ENCODE measurements at regions not wholly inside any gene's neighbourhood (a gene's known extent, or its start where the extent isn't known, plus 50 kb on each side); places are given as distances from the start of the nearest gene placed in this dataset.

DNA sequence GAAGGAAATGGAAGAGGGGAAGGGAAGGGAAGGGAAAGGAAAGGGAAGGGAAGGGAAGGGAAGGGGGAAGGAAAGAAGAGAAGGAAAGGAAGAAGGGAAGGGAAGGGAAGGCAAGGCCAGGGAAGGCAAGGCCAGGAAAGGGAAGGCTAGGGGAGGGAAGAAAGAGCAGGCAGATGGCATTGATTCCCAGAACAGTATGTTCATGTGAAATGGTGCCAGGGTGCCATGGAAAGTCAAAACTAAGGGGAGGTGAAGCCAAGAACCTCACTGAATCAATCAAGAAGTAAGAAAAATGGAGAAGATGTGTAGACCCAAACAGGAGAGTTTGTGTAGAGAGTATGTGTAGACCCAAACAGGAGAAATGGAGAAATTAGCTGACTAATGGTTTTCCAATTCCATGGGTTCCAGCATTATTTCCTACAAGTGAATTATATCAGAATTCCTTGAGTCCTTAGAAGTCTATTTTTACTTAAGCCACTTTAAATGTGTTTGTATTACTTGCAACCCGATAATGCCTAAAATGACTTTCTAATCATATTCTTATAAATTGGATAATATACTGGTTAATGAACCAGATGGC, 367.6 kb downstream of the TXNL1 start:
- Mint-ChIP-seq H3K4me1 (no peaks in the 10 kb centered on the region), H3K27me3 (ENCODE audit: low read depth) (peaks cover 7% of the 10 kb centered on the region), H3K36me3 (no peaks in the 10 kb centered on the region), H3K27ac (no peak overlapping the region), H3K9me3 (peaks cover 8% of the 10 kb centered on the region), H3K4me3 (no peak overlapping the region)
- DNase-seq (ENCODE audit: low spot score in 2 of 2, unreplicated experiment in 2 of 2): no peak
- TF ChIP-seq, protein P1, sequence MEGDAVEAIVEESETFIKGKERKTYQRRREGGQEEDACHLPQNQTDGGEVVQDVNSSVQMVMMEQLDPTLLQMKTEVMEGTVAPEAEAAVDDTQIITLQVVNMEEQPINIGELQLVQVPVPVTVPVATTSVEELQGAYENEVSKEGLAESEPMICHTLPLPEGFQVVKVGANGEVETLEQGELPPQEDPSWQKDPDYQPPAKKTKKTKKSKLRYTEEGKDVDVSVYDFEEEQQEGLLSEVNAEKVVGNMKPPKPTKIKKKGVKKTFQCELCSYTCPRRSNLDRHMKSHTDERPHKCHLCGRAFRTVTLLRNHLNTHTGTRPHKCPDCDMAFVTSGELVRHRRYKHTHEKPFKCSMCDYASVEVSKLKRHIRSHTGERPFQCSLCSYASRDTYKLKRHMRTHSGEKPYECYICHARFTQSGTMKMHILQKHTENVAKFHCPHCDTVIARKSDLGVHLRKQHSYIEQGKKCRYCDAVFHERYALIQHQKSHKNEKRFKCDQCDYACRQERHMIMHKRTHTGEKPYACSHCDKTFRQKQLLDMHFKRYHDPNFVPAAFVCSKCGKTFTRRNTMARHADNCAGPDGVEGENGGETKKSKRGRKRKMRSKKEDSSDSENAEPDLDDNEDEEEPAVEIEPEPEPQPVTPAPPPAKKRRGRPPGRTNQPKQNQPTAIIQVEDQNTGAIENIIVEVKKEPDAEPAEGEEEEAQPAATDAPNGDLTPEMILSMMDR (IDR thresholded peaks at IDR 0.05; ENCODE audit: unreplicated experiment): no peak

DNA sequence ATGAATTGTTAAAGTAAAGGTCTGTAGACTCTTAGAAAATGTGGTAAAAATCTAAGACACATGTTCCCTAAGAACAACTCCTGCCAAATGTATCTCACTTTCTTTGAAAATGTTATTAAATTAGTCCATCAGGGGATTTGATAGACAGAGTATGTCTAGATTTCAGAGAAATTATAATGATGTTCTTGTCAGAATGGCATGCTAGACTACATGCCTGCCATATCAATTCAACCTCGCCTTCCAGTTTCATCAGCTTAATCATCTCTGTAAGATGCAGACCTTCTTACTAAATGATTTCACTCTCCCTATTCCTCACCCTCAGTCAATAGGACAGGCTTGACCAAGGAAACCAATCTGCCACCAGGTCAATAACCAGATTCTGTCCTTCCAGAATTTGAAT, 368.4 kb downstream of the TXNL1 start:
- peaks cover 4% of the 10 kb centered on the region for H3K4me1 Mint-ChIP-seq
- H3K4me3 Mint-ChIP-seq: no peak overlapping the region
- no peak overlapping the region for H3K27ac Mint-ChIP-seq
- H3K36me3 Mint-ChIP-seq: no peaks in the 10 kb centered on the region
- TF ChIP-seq, protein P1 (IDR thresholded peaks at IDR 0.05; ENCODE audit: unreplicated experiment): no peak
- DNase-seq (ENCODE audit: low spot score in 2 of 2, unreplicated experiment in 2 of 2): no peak
- H3K9me3 Mint-ChIP-seq: peaks cover 8% of the 10 kb centered on the region
- peaks cover 7% of the 10 kb centered on the region for H3K27me3 Mint-ChIP-seq (ENCODE audit: low read depth)

DNA sequence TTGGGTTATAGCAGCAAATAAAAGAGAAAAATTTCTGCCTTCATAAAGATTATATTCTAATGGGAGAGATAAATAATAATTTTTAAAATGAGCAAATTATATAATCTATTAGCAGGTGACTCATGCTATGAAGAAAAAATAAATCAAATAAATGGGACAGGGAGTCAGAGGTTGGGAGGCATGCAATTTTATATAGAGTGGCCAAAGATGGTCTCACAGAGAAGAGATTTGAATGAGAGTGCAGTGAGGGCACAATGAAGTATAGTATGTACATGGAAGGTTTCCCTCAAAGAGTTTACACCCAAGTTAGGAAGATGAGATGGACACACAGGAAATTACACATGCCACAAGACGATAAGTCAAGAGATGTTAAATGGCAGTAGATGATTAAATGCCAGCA, 369.4 kb downstream of the TXNL1 start:
- Mint-ChIP-seq H3K4me1 (peaks cover 4% of the 10 kb centered on the region), H3K4me3 (no peak overlapping the region), H3K27ac (no peak overlapping the region), H3K9me3 (peaks cover 8% of the 10 kb centered on the region), H3K36me3 (no peaks in the 10 kb centered on the region), H3K27me3 (ENCODE audit: low read depth) (peaks cover 7% of the 10 kb centered on the region)
- TF ChIP-seq, protein P1 (IDR thresholded peaks at IDR 0.05; ENCODE audit: unreplicated experiment): no peak
- no peak for DNase-seq (ENCODE audit: low spot score in 2 of 2, unreplicated experiment in 2 of 2)

DNA sequence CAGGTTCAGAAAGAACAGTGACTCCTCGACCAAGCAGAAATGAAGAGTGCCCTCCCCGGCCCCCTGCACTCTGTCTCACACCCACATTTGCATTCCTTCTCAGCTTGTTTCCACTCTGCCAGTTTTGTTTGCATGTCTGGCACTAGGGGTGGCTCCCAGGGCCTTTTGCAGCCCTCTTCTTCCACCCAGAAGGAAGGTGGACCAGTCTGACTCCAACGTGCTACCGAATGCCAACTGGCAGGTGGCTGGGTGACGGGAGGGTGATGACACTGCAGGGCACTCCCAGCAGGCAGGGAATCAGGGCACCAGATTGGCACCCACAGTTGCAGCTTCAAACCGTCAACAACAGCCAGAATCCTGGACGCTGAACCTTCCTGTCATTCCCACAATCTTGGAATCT, 371.1 kb downstream of the TXNL1 start:
- H3K9me3 Mint-ChIP-seq: peaks cover 8% of the 10 kb centered on the region
- no peak overlapping the region for H3K27ac Mint-ChIP-seq
- no peak for DNase-seq (ENCODE audit: low spot score in 2 of 2, unreplicated experiment in 2 of 2)
- H3K4me1 Mint-ChIP-seq: peaks cover 4% of the 10 kb centered on the region
- TF ChIP-seq, protein P1 (IDR thresholded peaks at IDR 0.05; ENCODE audit: unreplicated experiment): no peak
- no peaks in the 10 kb centered on the region for H3K36me3 Mint-ChIP-seq
- H3K27me3 Mint-ChIP-seq (ENCODE audit: low read depth): peaks cover 7% of the 10 kb centered on the region
- no peak overlapping the region for H3K4me3 Mint-ChIP-seq

DNA sequence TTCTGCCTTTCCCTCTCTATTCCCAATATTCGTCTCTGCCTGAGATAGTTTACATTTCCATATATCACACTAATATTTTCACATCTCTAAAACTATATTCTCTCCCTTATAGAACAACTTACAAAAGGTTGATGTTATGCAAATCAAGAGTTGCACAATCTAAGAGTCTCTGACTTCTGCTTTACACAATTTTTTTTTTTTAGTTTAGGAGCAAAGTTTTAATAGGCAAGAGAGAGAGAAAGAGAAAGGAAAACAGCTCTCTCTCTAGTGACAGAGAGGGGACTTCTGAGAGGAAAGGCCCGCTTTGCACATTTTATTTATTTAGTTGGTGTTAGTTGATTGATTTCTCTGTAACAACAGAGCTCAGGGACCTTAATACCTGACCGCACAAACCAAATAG, 380.2 kb downstream of the TXNL1 start:
- peaks cover 10% of the 10 kb centered on the region for H3K4me1 Mint-ChIP-seq
- H3K36me3 Mint-ChIP-seq: peaks cover 1% of the 10 kb centered on the region
- TF ChIP-seq, protein P1 (IDR thresholded peaks at IDR 0.05; ENCODE audit: unreplicated experiment): no peak
- H3K4me3 Mint-ChIP-seq: no peak overlapping the region
- H3K27me3 Mint-ChIP-seq (ENCODE audit: low read depth): no peaks in the 10 kb centered on the region
- H3K9me3 Mint-ChIP-seq: peaks cover 10% of the 10 kb centered on the region
- no peak for DNase-seq (ENCODE audit: low spot score in 2 of 2, unreplicated experiment in 2 of 2)
- H3K27ac Mint-ChIP-seq: no peak overlapping the region

DNA sequence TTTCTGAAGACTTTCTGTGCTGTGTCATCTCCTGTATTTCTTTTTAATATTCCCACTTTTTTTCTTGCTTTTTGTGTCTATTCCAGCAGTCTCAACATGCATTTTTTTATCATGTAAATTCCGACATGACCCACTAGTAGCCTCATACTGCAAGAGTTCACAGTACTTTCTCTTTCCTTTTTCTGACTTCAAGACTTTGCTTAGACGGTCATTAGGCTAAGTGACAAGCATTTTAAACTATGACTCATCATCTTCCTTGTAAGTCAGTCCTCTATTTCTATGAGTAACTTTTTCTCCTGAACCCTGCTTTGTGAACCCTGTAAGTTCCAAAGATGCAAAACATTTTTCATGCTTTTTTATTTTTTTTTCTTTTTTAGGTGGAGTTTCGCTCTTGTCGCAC, 381.2 kb downstream of the TXNL1 start:
- Mint-ChIP-seq H3K4me1 (peaks cover 10% of the 10 kb centered on the region), H3K9me3 (peaks cover 10% of the 10 kb centered on the region), H3K27ac (peak overlapping the region; percentile 48), H3K36me3 (peaks cover 1% of the 10 kb centered on the region), H3K27me3 (ENCODE audit: low read depth) (no peaks in the 10 kb centered on the region), H3K4me3 (no peak overlapping the region)
- no peak for DNase-seq (ENCODE audit: low spot score in 2 of 2, unreplicated experiment in 2 of 2)
- TF ChIP-seq, protein P1 (IDR thresholded peaks at IDR 0.05; ENCODE audit: unreplicated experiment): no peak
